Astrocyte (in vitro differentiated cells and primary cell): ENCODE measurements at regions not wholly inside any gene's neighbourhood (a gene's known extent, or its start where the extent isn't known, plus 50 kb on each side); places are given as distances from the start of the nearest gene placed in this dataset.

ENCODE experiments used
- DNase-seq: peaks from one replicate; pipeline ENCODE4 v3.0.0-alpha.2; 2010; ENCODE audit warnings: low read depth
- FAIRE-seq: peaks from 2 replicates; lab custom pipeline; 2011; peaks lifted over from hg19 to GRCh38; lab: Jason Lieb, UNC
- H2AFZ ChIP-seq: 2 replicates; pipeline ENCODE4 v1.6.0; 2012; ENCODE audit warnings: low read depth, low read length, inconsistent platforms
- H3K27ac ChIP-seq: 2 replicates; pipeline ENCODE4 v1.5.1; 2011; ENCODE audit warnings: low read depth, low read length, inconsistent platforms
- H3K27me3 ChIP-seq: 2 replicates; pipeline ENCODE4 v1.6.0; 2011; ENCODE audit warnings: low read length, inconsistent platforms; ENCODE audit not compliant: insufficient read depth
- H3K36me3 ChIP-seq: 2 replicates; pipeline ENCODE4 v1.5.1; 2011; ENCODE audit warnings: low read length, inconsistent platforms; ENCODE audit not compliant: insufficient read depth
- H3K4me1 ChIP-seq: 2 replicates; pipeline ENCODE4 v1.5.1; 2011; ENCODE audit warnings: low read length, inconsistent platforms; ENCODE audit not compliant: insufficient read depth
- H3K4me2 ChIP-seq: 2 replicates; pipeline ENCODE4 v1.6.0; 2012; ENCODE audit warnings: low read length, inconsistent platforms
- H3K4me3 ChIP-seq: 2 replicates; pipeline ENCODE4 v1.5.1; 2011; ENCODE audit warnings: low read depth, mild to moderate bottlenecking, low read length, inconsistent platforms; ENCODE audit not compliant: insufficient read depth
- H3K79me2 ChIP-seq: 2 replicates; pipeline ENCODE4 v1.6.0; 2012; ENCODE audit warnings: mild to moderate bottlenecking, low read length, inconsistent platforms; ENCODE audit not compliant: insufficient read depth
- H3K9ac ChIP-seq: 2 replicates; pipeline ENCODE4 v1.6.0; 2012; ENCODE audit warnings: mild to moderate bottlenecking, low read length, inconsistent platforms
- H3K9me3 ChIP-seq: 2 replicates; pipeline ENCODE4 v1.5.1; 2012; ENCODE audit warnings: low read depth, mild to moderate bottlenecking, low read length, inconsistent platforms; ENCODE audit not compliant: insufficient read depth
- H4K20me1 ChIP-seq: 2 replicates; pipeline ENCODE4 v1.6.0; 2012; ENCODE audit warnings: low read length, inconsistent platforms; ENCODE audit not compliant: insufficient read depth
- H3K27ac Mint-ChIP-seq: one replicate; pipeline ENCODE4 v1.8.0; 2021; ENCODE audit warnings: mild to moderate bottlenecking, mixed read lengths; ENCODE audit not compliant: unreplicated experiment
- H3K27me3 Mint-ChIP-seq: one replicate; pipeline ENCODE4 v1.8.0; 2021; ENCODE audit warnings: low read depth, mixed read lengths; ENCODE audit not compliant: unreplicated experiment
- H3K36me3 Mint-ChIP-seq: one replicate; pipeline ENCODE4 v1.8.0; 2021; ENCODE audit warnings: low read depth, mixed read lengths; ENCODE audit not compliant: unreplicated experiment
- H3K4me1 Mint-ChIP-seq: one replicate; pipeline ENCODE4 v1.8.0; 2021; ENCODE audit warnings: low read depth, mixed read lengths; ENCODE audit not compliant: unreplicated experiment
- H3K4me3 Mint-ChIP-seq: one replicate; pipeline ENCODE4 v1.8.0; 2021; ENCODE audit warnings: mild to moderate bottlenecking, moderate library complexity, mixed read lengths; ENCODE audit not compliant: unreplicated experiment
- H3K9me3 Mint-ChIP-seq: one replicate; pipeline ENCODE4 v1.8.0; 2021; ENCODE audit warnings: mild to moderate bottlenecking, mixed read lengths; ENCODE audit not compliant: unreplicated experiment
- CTCF ChIP-seq: IDR thresholded peaks from 2 replicates; pipeline ENCODE4 v1.5.1; 2011; ENCODE audit warnings: low read depth, mild to moderate bottlenecking, inconsistent platforms, low read length, moderate library complexity; ENCODE audit not compliant: insufficient read depth
- EZH2 ChIP-seq: IDR thresholded peaks from 2 replicates; pipeline ENCODE4 v1.6.1; 2012; ENCODE audit warnings: mild to moderate bottlenecking, low read length, inconsistent platforms; ENCODE audit not compliant: insufficient read depth

- Mint-ChIP-seq H3K9me3 (peaks cover 7% of the 10 kb centered on the region), H3K36me3 (no peaks in the 10 kb centered on the region)
- TF ChIP-seq EZH2 (no peak), CTCF (no peak)
Measured at GRCh38 chr11:133738624-133739023, 106.7 kb downstream of the SPATA19 start.

GRCh38 chr11:133733631-133734030 lies 111.7 kb downstream of the SPATA19 start:
- Histone ChIP-seq H3K79me2 (no peaks in the 10 kb centered on the region), H3K27ac (no peak overlapping the region), H3K9me3 (no peaks in the 10 kb centered on the region), H3K4me2 (no peak overlapping the region), H3K4me3 (no peak overlapping the region), H3K4me1 (no peaks in the 10 kb centered on the region), H2AFZ (no peak overlapping the region), H4K20me1 (no peaks in the 10 kb centered on the region), H3K9ac (no peak overlapping the region), H3K36me3 (no peaks in the 10 kb centered on the region), H3K27me3 (no peaks in the 10 kb centered on the region)
- Mint-ChIP-seq H3K9me3 (peaks cover 7% of the 10 kb centered on the region), H3K27ac (no peak overlapping the region), H3K4me3 (no peak overlapping the region), H3K27me3 (peaks cover 14% of the 10 kb centered on the region), H3K36me3 (no peaks in the 10 kb centered on the region), H3K4me1 (no peaks in the 10 kb centered on the region)
- TF ChIP-seq EZH2 (no peak), CTCF (no peak)
- DNase-seq (no peak), FAIRE-seq (no peak)

More at GRCh38 chr11:133738624-133739023, 106.7 kb downstream of the SPATA19 start:
- no peak overlapping the region for H3K4me3 ChIP-seq
- DNase-seq (no peak), FAIRE-seq (no peak)
- H3K36me3 ChIP-seq = no peaks in the 10 kb centered on the region
- H3K9me3 ChIP-seq = no peaks in the 10 kb centered on the region
- H3K79me2 ChIP-seq = no peaks in the 10 kb centered on the region
- H3K27ac ChIP-seq = no peak overlapping the region
- no peak overlapping the region for H3K9ac ChIP-seq
- H3K27ac Mint-ChIP-seq = no peak overlapping the region
- H4K20me1 ChIP-seq = no peaks in the 10 kb centered on the region
- no peaks in the 10 kb centered on the region for H3K27me3 ChIP-seq
- H3K4me2 ChIP-seq = no peak overlapping the region
- H3K4me1 Mint-ChIP-seq = no peaks in the 10 kb centered on the region
- H3K4me1 ChIP-seq = no peaks in the 10 kb centered on the region
- no peak overlapping the region for H2AFZ ChIP-seq
- H3K27me3 Mint-ChIP-seq = peaks cover 3% of the 10 kb centered on the region
- H3K4me3 Mint-ChIP-seq = no peak overlapping the region

GRCh38 chr11:133732109-133732674 lies 113.1 kb downstream of the SPATA19 start:
- Mint-ChIP-seq H3K4me3 (no peak overlapping the region), H3K27me3 (peaks cover 14% of the 10 kb centered on the region), H3K9me3 (peaks cover 7% of the 10 kb centered on the region), H3K36me3 (no peaks in the 10 kb centered on the region), H3K4me1 (no peaks in the 10 kb centered on the region), H3K27ac (no peak overlapping the region)
- no peak overlapping the region for H3K9ac ChIP-seq
- no peaks in the 10 kb centered on the region for H3K9me3 ChIP-seq
- no peaks in the 10 kb centered on the region for H3K79me2 ChIP-seq
- H3K36me3 ChIP-seq = no peaks in the 10 kb centered on the region
- FAIRE-seq (no peak), DNase-seq (no peak)
- H4K20me1 ChIP-seq = no peaks in the 10 kb centered on the region
- no peak overlapping the region for H2AFZ ChIP-seq
- no peaks in the 10 kb centered on the region for H3K27me3 ChIP-seq
- no peak for TF ChIP-seq CTCF
- TF ChIP-seq EZH2 = no peak
- no peaks in the 10 kb centered on the region for H3K4me1 ChIP-seq
- H3K4me3 ChIP-seq = no peak overlapping the region
- no peak overlapping the region for H3K27ac ChIP-seq
- no peak overlapping the region for H3K4me2 ChIP-seq
